ENCODE measurements at regions not wholly inside any gene's neighbourhood (a gene's known extent, or its start where the extent isn't known, plus 50 kb on each side); places are given as distances from the start of the nearest gene placed in this dataset.

DNA sequence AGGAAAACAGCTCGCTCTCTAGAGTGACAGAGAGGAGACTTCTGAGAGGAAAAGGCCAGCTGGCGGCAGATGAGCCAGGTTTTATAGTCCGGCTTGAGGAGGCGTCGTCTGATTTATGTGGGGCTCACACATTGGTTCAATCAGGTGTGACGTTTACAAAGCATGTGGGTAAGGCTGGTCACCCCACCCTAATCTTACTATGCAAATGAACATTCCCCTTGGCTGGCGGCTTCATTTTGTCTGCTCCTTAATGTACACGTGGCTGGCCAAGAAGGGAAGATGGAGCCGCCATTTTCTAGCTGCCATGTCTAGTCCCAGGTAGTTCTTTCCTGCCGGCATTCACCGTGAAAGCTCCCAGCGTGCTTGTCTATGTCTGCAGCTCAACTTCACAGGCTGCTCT lies 299.1 kb upstream of the SPRED2 start:
- no peak for DNase-seq (ENCODE audit: low spot score)

DNA sequence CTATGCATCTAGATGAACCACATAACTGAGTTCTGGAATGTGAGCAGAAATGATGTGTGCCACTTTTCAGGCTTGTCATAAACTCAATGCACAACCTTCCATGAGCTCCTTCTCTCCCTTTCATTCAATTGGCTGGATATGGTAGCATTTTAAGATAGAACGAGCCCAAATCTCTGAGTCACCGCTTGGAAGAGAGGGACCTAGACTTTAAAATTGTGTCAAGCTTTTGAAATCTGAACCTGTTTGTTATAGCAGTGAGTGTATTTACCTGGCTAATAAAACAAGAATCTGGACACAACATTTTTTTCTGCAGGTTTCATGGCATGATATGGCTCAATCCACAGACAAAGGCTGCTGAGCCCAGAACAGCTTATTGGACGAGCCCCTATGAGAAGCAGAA lies 297.8 kb upstream of the SPRED2 start:
- no peak for DNase-seq (ENCODE audit: low spot score)

DNA sequence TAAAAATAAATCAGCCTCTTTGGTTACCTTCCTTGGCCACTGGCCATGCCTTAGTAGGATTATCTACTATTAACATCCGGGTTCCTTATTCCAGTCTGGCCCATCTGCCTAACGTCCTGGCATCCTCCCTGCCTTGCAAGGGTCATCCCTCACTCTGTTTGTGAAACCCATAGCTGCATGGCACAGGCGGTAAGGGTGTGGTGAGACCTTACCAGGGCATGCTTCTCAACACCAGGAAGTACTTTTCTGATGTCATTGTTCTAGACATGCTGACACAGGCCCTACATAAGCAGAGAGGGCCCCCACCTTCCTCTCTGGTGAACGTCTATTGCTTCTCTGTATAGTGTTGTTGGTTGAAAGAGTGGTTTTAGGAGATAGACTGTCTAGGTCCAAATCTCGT lies 296.8 kb upstream of the SPRED2 start:
- no peak for DNase-seq (ENCODE audit: low spot score)

DNA sequence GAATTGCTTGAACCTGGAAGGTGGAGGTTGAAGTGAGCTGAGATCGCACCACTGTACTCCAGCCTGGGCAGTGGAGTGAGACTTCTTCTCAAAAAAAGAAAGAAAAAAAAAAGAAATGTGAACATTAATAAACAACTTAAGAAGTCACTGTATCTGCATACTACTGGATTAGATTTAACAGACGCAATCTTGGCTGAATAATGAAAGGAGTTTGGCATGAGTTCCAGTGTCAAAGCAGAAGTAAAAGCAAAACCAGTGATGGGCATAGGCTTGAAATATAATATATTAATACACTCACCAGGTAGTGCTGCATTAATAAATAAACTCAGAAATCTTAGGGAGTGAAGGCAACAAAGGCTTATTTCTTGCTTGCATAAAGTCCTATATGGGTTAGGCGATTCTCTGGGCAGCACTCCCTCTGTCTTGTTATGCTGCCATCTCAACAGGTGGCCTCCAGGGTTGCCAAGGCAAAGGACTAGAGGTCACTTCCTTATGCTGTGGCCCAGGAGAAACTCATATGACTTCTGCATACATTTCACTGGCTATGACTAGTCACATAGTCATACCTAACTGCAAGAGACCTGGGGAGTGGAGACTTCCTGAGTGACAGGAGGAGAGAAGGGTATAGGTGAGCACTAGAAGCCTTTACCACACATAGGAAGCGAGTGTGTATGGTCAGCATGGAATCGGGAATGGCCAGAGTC lies 296.2 kb upstream of the SPRED2 start:
- DNase-seq (ENCODE audit: low spot score), result no peak

DNA sequence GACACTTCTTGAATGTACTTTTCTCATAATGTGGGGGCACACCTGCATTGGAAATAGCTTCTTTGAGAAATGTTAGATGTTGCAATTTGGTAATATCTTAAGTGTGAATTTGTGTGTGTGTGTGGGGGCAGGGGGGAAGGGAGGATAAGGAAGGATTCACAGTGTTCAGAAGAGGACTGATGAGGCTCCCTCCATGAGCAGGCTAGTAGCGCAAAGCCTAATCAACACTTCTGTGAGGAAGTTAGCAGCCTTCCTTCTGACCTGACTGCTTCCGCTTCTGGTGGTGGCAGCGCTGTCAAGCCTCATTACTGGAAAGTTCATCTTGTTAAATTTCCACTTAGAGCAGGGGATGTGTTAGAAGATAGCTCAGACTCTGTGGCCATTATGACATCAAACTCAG lies 295.4 kb upstream of the SPRED2 start:
- no peak for DNase-seq (ENCODE audit: low spot score)

DNA sequence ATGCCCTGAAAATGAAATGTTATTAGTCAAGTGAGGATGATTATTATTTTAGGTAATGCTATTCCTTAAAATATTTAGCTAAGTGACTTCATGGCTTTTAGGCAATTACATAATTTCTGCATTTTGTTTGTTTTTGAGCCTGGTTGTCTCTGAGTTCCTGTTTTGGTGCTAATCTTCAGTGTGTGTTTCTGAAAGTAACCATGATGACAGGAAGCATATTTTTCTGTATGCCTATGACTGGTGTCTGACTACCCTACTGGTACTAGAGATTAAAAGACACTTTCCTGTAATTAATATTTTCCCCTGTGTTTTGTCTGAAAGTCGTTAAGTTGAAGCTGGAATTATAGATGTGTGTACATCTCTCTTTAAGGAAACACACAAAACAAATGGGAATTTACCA lies 295.0 kb upstream of the SPRED2 start:
- no peak for DNase-seq (ENCODE audit: low spot score)

DNA sequence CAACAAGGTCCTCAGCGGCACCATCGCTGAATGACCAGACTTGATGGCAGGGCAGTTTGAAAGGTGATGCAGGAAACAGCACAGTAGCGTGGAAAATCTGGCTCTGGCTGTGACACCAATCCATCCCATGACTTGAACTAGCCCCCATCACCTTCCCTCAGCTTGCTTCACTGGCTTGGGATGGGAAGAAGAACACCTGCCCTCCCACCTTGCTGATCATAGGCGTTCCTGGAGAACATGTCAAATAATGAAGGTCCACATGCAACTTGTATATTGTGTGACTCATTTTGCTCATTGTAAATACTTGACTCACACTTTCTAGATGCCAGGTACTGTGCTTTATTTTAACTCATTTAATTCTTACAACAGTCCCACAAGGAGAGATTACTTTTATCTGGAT lies 292.4 kb upstream of the SPRED2 start:
- DNase-seq (ENCODE audit: low spot score), result no peak

DNA sequence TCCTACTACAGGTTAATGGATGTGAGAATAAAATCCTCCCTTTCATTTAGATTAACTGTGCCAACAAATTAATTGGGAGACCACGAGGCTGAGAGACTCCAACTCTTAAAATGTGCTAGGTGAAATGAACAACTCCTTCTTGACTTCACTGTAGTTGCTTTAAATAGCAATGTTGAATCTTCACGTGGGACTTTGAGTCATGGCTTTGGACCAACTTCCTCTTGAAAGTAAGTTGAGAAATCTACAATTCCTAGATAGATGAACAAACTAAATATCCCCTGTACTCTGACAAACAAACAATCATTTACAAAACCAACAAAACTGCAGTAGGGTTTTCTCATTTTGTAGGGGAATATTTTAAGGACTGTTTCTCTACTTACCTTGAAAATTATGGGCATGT lies 291.9 kb upstream of the SPRED2 start:
- no peak for DNase-seq (ENCODE audit: low spot score)

DNA sequence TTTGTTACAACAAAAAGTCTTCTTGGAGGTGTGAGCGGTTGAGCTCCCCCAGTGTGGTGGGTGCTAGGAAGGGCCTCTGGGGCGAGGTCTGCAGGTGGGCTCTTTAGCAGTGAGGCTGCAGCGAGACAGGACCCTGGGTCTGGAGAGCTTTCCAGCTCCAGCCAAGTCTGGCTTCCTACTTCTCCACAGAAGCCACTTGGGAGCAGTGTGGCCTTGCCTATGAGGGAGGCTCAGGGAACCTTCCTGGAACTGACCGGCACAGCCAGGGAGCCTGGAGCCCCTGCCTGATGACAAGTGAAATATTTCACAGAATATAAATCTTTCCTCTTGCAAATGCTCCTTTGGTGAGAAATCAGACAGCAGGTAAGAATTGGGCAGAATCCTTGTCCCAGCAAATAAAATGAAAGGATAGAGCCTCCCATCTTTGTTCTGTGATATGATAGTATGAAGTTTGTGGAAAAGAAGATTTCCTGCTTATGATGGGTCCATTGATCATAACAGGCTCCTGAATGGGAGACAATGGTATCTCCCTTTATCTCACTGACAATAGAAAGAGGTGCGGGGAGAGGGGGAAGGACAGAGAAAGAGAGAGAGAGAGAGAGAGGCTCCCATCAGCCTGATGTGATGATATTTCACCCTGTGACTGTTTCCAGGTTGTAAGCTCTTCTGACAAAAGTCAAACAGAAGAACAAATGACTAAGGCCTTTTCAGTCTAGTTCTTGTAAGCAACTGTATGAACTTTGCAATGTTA lies 289.8 kb upstream of the SPRED2 start:
- DNase-seq (ENCODE audit: low spot score), result no peak

DNA sequence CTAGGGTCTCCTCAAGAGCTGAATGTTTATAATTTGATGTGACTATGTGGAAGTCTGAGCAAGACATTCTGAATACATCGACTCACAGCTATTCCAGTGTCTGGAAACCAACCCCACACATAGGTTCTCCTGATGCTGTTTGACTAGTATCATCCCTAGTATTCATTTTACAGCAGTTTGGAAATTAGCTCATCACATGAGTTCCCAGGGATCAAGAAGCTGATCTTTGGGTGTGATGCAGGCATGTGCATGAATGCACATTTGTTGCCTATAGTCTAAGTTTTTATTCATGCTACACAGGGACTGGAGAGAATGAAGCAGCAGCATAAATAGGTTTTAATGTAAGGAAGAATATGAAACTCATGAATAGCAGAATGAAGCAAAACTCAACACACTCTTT lies 284.3 kb upstream of the SPRED2 start:
- no peak for DNase-seq (ENCODE audit: low spot score)

DNA sequence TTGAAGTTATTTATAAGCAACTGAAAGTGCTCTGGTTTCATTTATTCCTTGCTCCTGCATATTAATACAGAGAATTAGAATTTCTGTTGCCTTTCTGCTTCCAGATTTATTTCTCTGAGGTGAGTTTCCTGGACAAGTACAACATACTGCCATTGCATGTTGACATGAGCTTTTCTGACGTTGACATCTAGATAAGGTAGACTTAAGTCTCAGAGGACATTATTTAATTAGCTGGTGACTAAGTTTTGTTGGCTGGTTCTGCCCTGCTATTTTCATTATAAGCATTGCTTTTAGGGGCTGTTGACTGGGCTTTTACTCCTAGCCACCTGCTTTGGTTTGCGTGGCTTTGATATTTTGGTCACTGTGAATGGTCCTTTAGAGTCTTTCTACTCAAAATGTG lies 282.9 kb upstream of the SPRED2 start:
- no peak for DNase-seq (ENCODE audit: low spot score)

DNA sequence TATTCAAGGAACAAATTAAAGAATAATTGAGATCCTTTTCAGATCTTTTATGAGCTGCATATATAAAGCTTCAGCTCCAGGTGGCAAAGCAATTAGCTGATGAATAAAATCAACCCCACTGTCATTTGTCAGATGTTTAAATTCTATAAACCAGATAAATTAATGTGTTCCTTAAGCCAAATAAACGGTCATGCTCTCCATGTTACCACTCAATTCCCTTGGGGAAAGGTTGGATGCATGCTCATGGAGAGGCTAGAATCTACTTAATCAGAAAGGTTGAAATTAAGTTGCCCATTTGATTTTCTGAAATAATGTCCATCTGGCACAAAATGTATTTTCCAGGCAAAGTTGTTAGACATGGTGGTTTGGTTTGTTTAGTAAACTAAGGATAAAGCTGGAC lies 282.5 kb upstream of the SPRED2 start:
- no peak for DNase-seq (ENCODE audit: low spot score)

DNA sequence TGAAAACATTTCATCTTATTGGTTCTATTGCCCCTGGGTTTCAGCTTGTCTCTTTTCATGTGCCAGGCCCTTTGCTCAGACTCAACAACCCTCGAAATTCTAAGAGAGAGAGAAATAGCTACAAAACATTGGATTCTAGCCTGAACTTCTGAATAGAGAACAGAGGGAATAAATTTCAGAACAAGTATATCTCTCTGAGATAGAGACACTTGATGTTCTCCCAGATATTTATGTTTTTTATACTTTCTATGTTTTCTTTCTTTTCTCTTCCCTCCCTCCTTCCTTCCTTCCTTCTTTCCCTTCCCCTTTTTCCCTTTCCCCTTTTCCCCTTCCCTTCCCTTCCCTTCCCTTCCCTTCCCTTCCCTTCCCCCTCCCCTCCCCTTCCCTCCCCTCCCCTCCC lies 279.5 kb upstream of the SPRED2 start:
- DNase-seq (ENCODE audit: low spot score), result no peak

DNA sequence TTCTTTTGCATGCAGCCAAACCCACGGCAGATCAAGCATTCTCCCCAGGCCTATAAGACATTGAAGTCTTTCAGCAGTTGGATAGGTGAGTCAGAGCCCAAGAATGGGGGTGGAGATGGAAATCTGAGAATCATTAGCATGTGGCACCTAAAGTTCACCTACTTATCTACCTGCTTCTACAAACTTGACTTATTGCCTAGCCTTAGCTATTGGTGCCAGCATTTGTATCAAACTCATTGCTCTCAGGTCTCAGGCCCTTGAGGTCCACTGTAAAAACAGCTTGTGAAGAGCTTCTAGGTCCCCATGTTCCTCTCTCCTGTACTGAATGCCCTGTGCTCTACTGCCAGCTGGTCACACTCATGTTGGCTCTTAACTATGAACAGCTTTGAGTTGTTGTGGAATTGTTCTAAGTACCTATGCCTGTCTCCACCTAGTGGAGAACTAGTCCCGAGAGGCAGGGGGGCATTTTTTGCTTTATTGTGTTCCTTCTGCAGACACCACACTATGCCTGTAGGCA lies 278.4 kb upstream of the SPRED2 start:
- no peak for DNase-seq (ENCODE audit: low spot score)

DNA sequence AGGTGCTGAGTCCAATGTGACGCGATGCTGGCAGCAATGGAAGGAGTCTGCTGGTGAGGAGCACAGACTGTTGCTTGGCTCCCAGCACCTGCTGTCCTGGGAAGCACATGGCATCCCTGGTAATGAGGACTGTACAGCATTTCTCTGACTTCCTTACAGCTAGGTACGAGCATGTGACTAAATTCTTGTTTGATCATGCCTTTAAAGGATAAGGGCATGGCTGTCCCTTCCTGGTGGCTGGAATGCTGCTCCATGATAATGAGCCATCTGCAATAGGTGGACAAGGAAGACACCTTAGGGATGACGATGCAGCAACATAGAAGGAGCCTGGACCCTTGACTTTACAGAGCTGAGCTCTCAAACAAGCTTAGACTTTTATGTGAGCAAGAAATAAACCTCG lies 278.0 kb upstream of the SPRED2 start:
- DNase-seq (ENCODE audit: low spot score), result no peak

DNA sequence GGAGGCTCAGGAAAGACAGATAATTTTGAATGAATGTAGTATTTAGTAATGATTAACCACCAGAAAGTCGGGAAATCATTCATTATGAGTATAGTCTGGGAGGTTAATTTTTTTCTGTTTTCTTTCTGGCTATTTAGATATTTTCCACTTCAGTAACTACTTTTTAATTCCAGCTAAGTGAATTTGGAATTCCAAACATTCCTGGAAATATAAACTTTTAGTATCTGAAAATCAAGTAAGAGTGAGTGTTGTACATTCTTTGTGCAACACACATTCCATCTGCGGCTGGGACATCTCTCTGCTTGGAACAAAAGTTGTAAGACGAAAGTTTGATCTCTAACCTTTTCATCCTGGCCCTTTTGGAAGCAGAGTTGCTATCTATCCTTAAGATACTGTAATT lies 275.7 kb upstream of the SPRED2 start:
- DNase-seq (ENCODE audit: low spot score), result no peak

DNA sequence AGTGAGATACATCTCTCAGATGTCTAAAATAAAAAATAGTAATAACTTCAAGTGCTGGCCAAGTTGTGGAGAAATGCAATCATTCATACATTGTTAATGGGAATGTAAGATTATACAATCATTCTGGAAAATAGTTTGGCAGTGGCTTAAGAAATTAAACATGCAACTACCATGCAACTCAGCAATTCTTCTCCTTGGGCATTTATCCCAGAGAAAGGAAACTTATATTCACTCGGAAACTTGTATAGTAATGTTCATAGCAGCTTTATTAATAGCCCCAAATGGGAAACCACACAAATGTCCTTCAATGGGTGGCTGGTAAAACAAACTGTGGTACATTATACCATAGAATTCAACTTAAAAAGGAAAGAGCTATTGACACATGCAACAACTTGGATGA lies 274.0 kb upstream of the SPRED2 start:
- no peak for DNase-seq (ENCODE audit: low spot score)

DNA sequence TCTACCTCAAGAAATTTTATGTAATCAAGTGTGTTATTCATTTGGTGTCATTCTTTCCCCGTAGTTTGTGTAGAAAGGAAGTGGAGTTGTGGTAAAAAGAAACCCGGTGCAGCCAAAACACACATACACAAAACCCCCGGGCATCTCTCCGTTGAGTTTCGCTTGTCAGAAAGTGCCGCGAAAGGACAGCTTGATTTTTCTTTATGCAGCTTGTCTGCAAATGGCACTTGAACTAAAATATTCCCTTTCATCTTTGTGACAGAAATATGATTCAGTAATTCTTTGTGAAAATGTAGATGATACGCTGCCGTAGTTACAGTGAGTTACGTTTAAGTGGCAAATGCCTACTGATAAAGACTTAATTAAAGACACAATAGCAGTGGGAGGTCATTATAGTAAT lies 268.8 kb upstream of the SPRED2 start:
- DNase-seq (ENCODE audit: low spot score), result no peak

DNA sequence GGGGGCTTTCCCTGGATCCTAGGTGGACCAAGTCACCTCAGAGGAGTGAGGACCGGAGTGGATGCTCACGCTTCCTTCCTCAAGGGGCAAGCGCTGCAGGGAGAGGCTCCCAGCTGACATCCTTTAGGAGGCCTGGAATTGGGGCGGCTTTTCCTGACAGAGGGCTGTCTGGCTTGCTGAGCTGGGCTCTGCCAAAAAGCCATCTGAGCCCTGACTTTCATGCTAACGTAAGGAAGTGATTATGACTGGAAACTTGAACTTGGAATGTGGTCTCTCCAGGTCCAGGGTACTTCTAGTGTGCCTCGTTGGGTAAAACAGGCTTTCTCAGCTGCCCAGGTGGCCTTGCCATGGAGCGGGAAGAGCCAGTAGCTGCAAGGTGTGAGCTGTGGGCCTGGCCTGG lies 268.3 kb upstream of the SPRED2 start:
- no peak for DNase-seq (ENCODE audit: low spot score)

DNA sequence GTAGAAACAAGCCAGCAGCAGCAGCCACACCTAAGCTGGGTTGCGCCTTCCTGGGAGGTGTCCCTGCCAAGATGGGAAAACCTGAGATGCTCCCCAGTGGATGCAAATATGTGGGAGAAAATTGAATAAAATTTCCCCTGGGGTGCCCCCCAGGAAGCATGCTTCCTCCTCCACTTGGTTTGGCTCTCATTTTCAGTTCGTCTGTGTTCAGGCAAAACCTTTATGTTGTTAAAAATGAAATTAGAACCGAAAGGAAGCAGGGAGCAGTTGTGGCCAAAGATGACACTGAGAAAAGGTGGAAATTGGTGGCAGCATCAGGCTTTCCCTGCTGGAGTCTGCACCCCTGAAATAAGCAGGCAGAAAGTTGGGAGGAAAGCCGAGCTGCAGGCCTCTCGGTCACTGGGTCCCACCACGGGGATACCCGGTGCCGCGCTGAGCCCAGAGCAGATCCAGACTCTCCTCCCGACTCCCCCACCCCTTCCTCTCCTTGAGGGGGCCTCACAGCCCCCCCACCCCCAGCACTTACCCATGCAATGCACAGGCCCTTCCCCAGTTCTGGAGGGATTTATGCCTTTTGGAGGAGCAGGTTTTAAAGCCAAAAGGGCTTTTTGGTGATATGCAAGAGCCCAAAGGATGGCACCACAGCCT lies 267.7 kb upstream of the SPRED2 start:
- DNase-seq (ENCODE audit: low spot score), result no peak

DNA sequence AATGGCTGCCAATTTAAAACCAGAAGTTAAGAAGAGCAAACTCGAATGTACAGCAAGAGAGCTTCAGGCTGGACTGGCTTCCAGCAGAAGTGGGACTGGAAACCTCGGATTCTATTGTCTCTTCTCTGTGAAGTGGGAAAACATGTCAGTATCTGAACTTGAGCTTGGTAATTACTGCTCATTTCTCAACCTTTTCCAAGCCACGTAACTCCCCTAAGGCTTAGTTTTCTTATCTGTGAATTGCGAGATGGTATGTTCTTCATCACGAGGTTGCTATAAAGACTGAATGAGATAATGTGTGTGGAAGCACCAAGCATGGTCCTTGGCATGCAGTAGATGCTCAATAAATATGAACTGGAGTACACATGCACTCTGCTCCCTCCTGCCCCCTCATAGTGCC lies 259.4 kb upstream of the SPRED2 start:
- DNase-seq (ENCODE audit: low spot score), result no peak

DNA sequence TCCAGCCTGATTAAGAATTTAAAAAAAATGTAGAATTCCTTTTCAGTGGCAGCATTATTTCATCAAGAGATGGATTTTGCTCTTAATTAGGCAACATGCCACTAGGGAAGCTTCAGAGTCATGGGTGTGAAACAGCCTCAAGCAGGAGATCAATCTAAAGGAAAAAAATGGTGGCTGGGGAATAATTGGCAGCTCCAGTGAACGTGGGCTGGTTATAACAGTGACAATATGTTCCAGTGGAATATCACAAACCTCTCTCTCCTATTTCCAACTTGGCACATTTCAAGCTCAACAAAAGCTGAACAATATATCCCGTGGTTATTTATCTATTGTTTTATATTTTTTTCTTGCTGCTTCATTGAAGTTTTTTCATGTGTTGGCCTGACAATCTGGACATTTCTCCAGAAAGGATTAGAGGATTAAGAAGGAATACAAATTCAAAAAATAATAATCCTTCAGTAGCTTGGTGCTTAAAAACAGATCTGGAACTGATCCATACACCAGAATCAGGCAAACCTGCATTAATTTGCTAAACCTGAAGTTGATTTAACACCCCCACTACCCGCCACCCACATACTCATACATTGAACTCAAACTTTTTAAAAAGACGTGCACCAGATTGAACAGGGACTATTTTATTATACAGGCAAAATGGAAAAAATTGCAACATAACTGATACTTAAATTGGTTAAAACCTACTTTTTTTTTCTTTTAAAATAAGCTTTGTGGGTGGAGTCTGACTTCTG lies 255.9 kb upstream of the SPRED2 start:
- no peak for DNase-seq (ENCODE audit: low spot score)

DNA sequence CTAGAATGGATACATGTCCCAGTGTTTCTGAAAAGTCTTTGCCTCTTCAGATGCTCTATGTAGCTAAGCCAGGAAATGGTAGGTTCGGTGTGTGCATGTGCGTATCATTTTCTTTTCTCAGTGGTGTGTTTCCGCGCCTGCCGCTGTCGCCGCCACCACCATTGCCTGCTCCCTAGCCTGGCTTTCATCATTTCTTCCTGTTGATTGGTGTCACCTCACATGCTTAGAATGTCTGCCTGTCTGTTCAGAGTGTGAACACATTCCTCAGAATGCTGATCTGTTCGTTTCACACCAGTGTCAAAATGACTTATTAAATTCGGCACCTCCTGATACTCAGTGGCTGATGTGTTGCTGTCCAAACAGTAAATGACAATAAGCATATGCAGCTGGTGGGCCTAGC lies 255.2 kb upstream of the SPRED2 start:
- DNase-seq (ENCODE audit: low spot score), result no peak
